ENCODE measurements at regions not wholly inside any gene's neighbourhood (a gene's known extent, or its start where the extent isn't known, plus 50 kb on each side); places are given as distances from the start of the nearest gene placed in this dataset.
A peak's percentile ranks its signal among the peaks of the same experiment; 100 is the strongest.

DNA sequence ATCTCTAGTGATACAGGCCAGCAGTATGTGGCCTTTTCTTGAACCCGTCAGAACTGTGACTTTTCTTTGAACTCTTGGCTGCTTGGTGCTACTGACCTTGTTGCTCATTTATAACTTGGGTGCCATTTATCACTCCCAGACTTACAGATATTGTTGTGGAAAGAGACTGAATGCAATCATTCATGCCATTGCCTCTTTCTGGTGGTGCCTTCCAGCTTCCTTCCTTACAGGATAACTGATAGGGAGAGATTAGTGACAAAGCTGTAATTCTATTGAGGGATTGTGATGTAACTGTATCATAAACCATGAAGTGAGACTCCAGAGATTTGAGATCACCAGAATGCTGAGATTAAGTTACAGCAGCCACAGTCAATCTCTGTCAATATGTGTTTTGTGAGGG lies 256.5 kb downstream of the USP25 start:
- H3K4me1 ChIP-seq: peaks cover 8% of the 10 kb centered on the region
- peak; percentile 13 for DNase-seq
- TF ChIP-seq, protein P1, sequence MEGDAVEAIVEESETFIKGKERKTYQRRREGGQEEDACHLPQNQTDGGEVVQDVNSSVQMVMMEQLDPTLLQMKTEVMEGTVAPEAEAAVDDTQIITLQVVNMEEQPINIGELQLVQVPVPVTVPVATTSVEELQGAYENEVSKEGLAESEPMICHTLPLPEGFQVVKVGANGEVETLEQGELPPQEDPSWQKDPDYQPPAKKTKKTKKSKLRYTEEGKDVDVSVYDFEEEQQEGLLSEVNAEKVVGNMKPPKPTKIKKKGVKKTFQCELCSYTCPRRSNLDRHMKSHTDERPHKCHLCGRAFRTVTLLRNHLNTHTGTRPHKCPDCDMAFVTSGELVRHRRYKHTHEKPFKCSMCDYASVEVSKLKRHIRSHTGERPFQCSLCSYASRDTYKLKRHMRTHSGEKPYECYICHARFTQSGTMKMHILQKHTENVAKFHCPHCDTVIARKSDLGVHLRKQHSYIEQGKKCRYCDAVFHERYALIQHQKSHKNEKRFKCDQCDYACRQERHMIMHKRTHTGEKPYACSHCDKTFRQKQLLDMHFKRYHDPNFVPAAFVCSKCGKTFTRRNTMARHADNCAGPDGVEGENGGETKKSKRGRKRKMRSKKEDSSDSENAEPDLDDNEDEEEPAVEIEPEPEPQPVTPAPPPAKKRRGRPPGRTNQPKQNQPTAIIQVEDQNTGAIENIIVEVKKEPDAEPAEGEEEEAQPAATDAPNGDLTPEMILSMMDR (IDR thresholded peaks at IDR 0.05; ENCODE audit: low read depth, low read length): no peak

DNA sequence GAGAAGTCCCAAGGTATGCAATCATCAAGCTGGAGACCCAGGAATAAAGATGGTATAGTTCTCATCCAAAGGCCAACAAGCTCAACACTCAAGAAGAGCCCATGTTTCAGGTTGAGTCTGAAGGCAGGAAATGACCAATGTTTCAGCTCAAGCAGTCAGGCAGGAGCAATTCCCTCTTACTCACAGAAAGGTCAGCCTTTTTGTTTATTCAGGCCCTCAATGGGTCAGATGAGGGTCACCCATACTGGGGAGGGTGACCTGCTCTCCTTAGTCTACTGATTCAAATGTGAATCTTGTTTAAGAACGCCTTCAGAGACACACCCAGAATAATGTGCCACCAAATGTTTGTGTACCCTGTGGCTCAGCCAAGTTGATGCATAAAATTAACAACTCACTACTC lies 262.4 kb downstream of the USP25 start:
- H3K4me1 ChIP-seq: peaks cover 6% of the 10 kb centered on the region
- no peaks in the 10 kb centered on the region for H3K9me3 ChIP-seq
- no peaks in the 10 kb centered on the region for H3K36me3 ChIP-seq
- TF ChIP-seq, protein P1 (IDR thresholded peaks at IDR 0.05; ENCODE audit: low read depth, low read length): no peak
- no peak for DNase-seq
- H3K4me3 ChIP-seq (ENCODE audit: low read depth, low read length): no peak overlapping the region
- H3K27me3 ChIP-seq: no peaks in the 10 kb centered on the region

More for the DNA sequence above, 256.5 kb downstream of the USP25 start:
- Histone ChIP-seq H3K4me3 (ENCODE audit: low read depth, low read length) (no peak overlapping the region), H3K9me3 (no peaks in the 10 kb centered on the region), H3K36me3 (no peaks in the 10 kb centered on the region), H3K27me3 (no peaks in the 10 kb centered on the region)

DNA sequence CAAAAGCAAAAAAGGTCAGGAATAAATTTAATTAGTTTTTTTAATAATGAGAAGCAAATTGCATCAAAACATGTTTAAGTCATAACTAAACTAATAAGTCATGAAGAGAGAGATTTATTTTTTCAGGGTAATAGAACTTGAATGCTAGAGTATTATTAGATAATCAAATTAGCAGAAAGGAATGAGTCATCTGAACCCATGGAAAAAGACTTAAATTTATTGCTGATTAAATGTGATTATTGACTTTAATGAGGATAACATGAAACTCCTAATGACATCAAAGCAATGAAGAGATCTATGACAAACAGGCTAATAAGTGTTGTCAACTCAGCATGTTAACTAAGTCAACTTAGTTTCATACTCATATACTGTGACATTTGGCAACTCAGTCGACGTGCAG lies 264.2 kb downstream of the USP25 start:
- TF ChIP-seq, protein P1 (IDR thresholded peaks at IDR 0.05; ENCODE audit: low read depth, low read length): no peak
- H3K4me1 ChIP-seq: peaks cover 3% of the 10 kb centered on the region
- no peak overlapping the region for H3K4me3 ChIP-seq (ENCODE audit: low read depth, low read length)
- H3K9me3 ChIP-seq: no peaks in the 10 kb centered on the region
- no peaks in the 10 kb centered on the region for H3K36me3 ChIP-seq
- DNase-seq: no peak
- no peaks in the 10 kb centered on the region for H3K27me3 ChIP-seq

DNA sequence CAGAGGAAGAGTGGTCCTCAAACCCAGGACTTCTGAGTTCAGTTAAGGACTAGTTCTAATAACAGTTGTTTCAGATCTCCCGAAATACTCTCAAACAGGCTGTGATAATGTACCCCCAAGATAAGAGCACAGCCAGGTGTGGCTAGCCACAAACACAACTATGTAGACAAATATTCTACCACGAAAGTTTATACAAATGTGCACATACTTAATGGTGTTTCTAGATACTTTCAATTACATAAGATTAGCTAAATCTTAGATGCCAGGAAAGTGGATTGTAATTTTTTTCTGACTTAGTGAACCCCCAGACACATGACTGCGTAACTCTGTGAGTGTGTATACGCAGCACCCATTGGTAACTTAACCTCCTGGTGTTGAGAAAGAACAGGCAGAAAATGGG lies 270.0 kb downstream of the USP25 start:
- no peaks in the 10 kb centered on the region for H3K36me3 ChIP-seq
- no peak overlapping the region for H3K4me3 ChIP-seq (ENCODE audit: low read depth, low read length)
- no peak for DNase-seq
- H3K27me3 ChIP-seq: no peaks in the 10 kb centered on the region
- TF ChIP-seq, protein P1 (IDR thresholded peaks at IDR 0.05; ENCODE audit: low read depth, low read length): no peak
- no peaks in the 10 kb centered on the region for H3K4me1 ChIP-seq
- H3K9me3 ChIP-seq: no peaks in the 10 kb centered on the region

DNA sequence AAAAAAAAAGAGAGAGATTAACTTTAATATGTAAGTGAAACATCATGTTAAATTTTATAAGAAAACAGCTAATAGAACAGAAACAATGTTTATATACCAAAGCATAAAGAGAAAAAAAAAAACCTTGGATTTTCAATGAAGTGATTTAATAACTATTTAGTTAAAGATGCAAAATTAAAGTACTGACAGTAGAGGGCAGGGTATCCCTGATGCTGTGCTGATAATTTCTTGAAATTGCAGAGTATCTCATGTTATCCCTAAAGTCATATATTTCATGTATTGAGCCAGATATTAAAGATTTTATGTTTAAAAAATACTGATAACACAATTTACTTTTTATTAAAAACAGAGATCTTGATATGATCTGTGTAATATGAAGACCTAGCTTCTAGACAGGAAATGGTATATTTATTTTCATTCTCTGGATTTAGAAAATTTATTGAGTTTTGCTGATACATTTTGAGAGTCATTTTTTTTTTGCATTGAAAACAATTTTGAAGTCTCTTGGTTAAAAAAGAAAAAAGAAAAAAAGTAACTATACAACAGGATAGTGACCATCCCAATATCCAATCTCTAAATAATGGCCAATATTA lies 273.2 kb downstream of the USP25 start:
- DNase-seq: no peak
- no peaks in the 10 kb centered on the region for H3K36me3 ChIP-seq

DNA sequence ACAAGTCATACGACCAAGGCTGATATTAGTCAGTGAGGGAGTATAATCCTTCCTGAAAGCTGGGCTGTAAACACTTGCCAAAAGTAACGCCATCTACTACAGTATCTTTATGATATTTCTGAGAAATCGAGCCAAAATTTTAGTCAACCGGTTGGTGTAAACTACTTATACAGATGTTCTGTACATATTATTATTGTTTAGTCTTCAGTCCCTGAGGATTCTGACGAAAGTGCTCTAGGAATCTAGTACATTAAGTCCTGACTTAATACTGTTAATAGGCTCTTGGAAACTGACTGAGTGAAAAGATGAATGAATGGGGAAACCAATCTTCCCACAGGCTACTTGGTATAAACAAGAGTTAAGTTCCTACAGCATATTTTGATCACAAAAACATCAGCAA lies 274.3 kb downstream of the USP25 start:
- TF ChIP-seq, protein P1 (IDR thresholded peaks at IDR 0.05; ENCODE audit: low read depth, low read length): no peak
- Histone ChIP-seq H3K36me3 (no peaks in the 10 kb centered on the region), H3K27me3 (no peaks in the 10 kb centered on the region), H3K9me3 (no peaks in the 10 kb centered on the region), H3K4me3 (ENCODE audit: low read depth, low read length) (no peak overlapping the region), H3K4me1 (no peaks in the 10 kb centered on the region)
- DNase-seq: no peak

More for the DNA sequence above, 273.2 kb downstream of the USP25 start:
- TF ChIP-seq, protein P1 (IDR thresholded peaks at IDR 0.05; ENCODE audit: low read depth, low read length): peak; percentile 58
- Histone ChIP-seq H3K4me3 (ENCODE audit: low read depth, low read length) (no peak overlapping the region), H3K27me3 (no peaks in the 10 kb centered on the region), H3K4me1 (no peaks in the 10 kb centered on the region), H3K9me3 (no peaks in the 10 kb centered on the region)
